Heart left ventricle (tissue), 16 donors: ENCODE measurements at regions not wholly inside any gene's neighbourhood (a gene's known extent, or its start where the extent isn't known, plus 50 kb on each side); places are given as distances from the start of the nearest gene placed in this dataset.

Source experiments
- ATAC-seq, 4 donors: fragments of 200-7000 bp; cut with Tn5 transposase; one replicate each; pipeline ENCODE4 v1.9.1; 2020 to 2022; ENCODE audit warnings: moderate library complexity in 4 of 4, mild to moderate bottlenecking in 3 of 4, moderate number of reproducible peaks in 1 of 4
- DNase-seq, 5 donors: peaks; one replicate each; pipeline ENCODE4 v3.0.0-alpha.2; 2020
- H3K27ac ChIP-seq, 12 donors: fragments of 200-600 bp; sonication (generic) in 4 of 12; one replicate each; pipeline versions ENCODE4 v1.5.0 to v1.8.0; 2016 to 2022; ENCODE audit warnings: mild to moderate bottlenecking in 2 of 12
- H3K27me3 ChIP-seq, 9 donors: fragments of 200-600 bp; sonication (generic) in 2 of 9; one replicate each; pipeline versions ENCODE4 v1.5.1 to v1.8.0; 2016 to 2022; ENCODE audit warnings: mild to moderate bottlenecking in 3 of 9
- H3K36me3 ChIP-seq, 9 donors: fragments of 200-600 bp; sonication (generic) in 2 of 9; one replicate each; pipeline versions ENCODE4 v1.5.0 to v1.8.0; 2018 to 2022; ENCODE audit warnings: mild to moderate bottlenecking in 2 of 9
- H3K4me1 ChIP-seq, 12 donors: fragments of 200-600 bp; sonication (generic) in 4 of 12; one replicate each; pipeline versions ENCODE4 v1.5.0 to v1.8.0; 2016 to 2022; ENCODE audit warnings: mild to moderate bottlenecking in 3 of 12
- H3K4me3 ChIP-seq, 12 donors: fragments of 200-600 bp; sonication (generic) in 4 of 12; one replicate each; pipeline versions ENCODE4 v1.5.0 to v1.8.0; 2017 to 2022; ENCODE audit warnings: mild to moderate bottlenecking in 9 of 12, moderate library complexity in 4 of 12
- H3K9me3 ChIP-seq, 12 donors: fragments of 200-600 bp; sonication (generic) in 4 of 12; one replicate each; pipeline versions ENCODE4 v1.5.0 to v1.8.0; 2016 to 2022; ENCODE audit warnings: mild to moderate bottlenecking in 1 of 12
- POLR2A ChIP-seq, 2 donors: fragments of 450-650 bp; IDR thresholded peaks; one replicate each; pipeline ENCODE4 v1.6.1; 2017; ENCODE audit warnings: antibody characterized with exemption in 2 of 2, mild to moderate bottlenecking in 2 of 2, moderate library complexity in 2 of 2
- WGBS, 4 donors: extraction: QIAGEN DNeasy Blood & Tissue Kit in 2 of 4; methylation state at CpG; one replicate each; pipeline versions ENCODE4 v1.1.5 to v1.1.7; 2013 to 2018; 5-methylcytosine and 5-hydroxymethylcytosine counted together
- intact Hi-C, 10 donors: fragments of 100-400 bp; cut with DNase I; formaldehyde crosslinking; loops; one replicate each; pipeline versions ENCODE4 v1.11.1 to v1.14.2; 2022
- TF ChIP-seq, protein P1 (sequence below), 12 donors: fragments of 200-600 bp; sonication (generic) in 4 of 12; IDR thresholded peaks; one replicate each; pipeline versions ENCODE4 v1.5.0 to v1.8.0; 2018 to 2022; ENCODE audit warnings: antibody characterized with exemption in 12 of 12, mild to moderate bottlenecking in 5 of 12
- donor health status: ischemic (EF 13 %, LVEDD 7.1; RV severe dilation, severe dysfunction).
- donor health status: healthy with polysubstance abuse.
- donor health status: DM: no; HTN: yes; CAD: no.
- donor health status: DM: no; HTN: no; CAD: no.
- donor health status: ischemic (EF 25% LVEDD 6.9; RV normal size, moderate dysfunction).
- donor health status: ischemic (EF 25% LVEDD 5.7; RV mildly dilated, moderate dysfunction).
- donor health status: healthy.
- donor health status: DM: yes; HTN: yes; CAD: no.
- donor health status: ischemic (EF 35%, LVEDD 5.7; RV mildly dilated, moderate dysfunction).
- donor health status: nonischemic (EF 11% LVEDD 7.7; RV severe dilation, severe dysfunction).
- donor health status: DM: yes; HTN: yes; CAD: no.
- donor health status: PGD.
- donor health status: ischemic (EF 29% LVEDD 5.4; RV normal size, mild dysfunction).
- donor health status: nonischemic (EF 23%, LVEDD 6.1; RV moderate dilation, normal function).

- no peak overlapping the region for H3K27ac ChIP-seq
- no peak overlapping the region for H3K4me3 ChIP-seq
- H3K4me1 ChIP-seq: no peaks in the 10 kb centered on the region
- no peaks in the 10 kb centered on the region for H3K36me3 ChIP-seq
- H3K27me3 ChIP-seq: no peaks in the 10 kb centered on the region
- no peak for TF ChIP-seq POLR2A (IDR thresholded peaks at IDR 0.05)
- TF ChIP-seq, protein P1, sequence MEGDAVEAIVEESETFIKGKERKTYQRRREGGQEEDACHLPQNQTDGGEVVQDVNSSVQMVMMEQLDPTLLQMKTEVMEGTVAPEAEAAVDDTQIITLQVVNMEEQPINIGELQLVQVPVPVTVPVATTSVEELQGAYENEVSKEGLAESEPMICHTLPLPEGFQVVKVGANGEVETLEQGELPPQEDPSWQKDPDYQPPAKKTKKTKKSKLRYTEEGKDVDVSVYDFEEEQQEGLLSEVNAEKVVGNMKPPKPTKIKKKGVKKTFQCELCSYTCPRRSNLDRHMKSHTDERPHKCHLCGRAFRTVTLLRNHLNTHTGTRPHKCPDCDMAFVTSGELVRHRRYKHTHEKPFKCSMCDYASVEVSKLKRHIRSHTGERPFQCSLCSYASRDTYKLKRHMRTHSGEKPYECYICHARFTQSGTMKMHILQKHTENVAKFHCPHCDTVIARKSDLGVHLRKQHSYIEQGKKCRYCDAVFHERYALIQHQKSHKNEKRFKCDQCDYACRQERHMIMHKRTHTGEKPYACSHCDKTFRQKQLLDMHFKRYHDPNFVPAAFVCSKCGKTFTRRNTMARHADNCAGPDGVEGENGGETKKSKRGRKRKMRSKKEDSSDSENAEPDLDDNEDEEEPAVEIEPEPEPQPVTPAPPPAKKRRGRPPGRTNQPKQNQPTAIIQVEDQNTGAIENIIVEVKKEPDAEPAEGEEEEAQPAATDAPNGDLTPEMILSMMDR (IDR thresholded peaks at IDR 0.05): no peak
- intact Hi-C loops: no loop called here
- 73 to 85% (median 76%) methylated on average over 5 of the region's 5 CpGs for WGBS, 4 donors
- no peak for ATAC-seq
- peaks cover 0 to 14% (median under 1%) of the 10 kb centered on the region in 12 donors for H3K9me3 ChIP-seq
- DNase-seq: no peak
Measured at GRCh38 chr1:109832945-109833344, 69.2 kb upstream of the EPS8L3 start.

DNA sequence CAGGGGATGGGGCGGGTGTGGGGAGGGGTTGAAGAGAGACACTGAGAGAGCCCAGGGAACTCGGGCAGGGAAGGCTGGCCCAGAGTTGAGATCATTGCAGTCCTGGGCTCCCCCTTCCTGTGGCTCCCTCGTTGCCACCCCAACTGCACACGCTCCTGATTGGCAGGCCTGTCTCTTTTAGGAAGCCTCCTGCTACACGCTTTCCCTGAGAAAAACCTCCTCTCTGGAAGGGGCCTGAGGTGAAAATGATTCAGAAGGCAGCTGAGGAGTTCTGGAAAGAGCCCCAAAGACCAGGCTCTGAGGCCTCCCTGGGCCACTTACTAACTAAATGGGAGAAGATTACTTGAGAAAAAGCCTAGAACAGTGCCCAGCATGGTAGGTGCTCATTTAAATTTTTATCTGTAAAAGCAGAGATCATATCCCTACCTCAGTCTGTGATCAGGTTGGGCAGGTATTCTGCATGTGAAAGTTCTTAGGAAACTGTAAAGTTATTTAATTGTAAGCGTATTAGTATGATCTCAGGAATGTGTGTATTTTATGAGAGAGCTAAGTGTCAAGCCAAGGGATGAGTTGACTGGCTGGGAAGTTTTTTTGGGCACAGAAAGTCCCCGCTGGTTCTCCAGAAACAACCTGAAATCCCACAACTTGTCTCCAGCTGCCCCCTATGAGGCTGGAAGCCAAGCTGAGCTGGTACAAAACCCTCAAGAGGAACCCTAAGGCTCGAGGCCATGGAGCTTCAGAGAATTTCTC is 65.2 kb upstream of the EPS8L3 start:
- TF ChIP-seq, protein P1 (IDR thresholded peaks at IDR 0.05): no peak
- TF ChIP-seq POLR2A (IDR thresholded peaks at IDR 0.05): no peak
- intact Hi-C loops: loop anchor here in 1 of 10 donors (5.0 kb wide), 1 partner anchor 43 kb away; no protein-coding TSS in a partner anchor
- peaks cover 0 to 38% (median 17%) of the 10 kb centered on the region in 12 donors for H3K4me1 ChIP-seq
- no peak for DNase-seq
- no peak overlapping the region for H3K27ac ChIP-seq
- peaks cover 0 to 5% (median 0%) of the 10 kb centered on the region in 12 donors for H3K9me3 ChIP-seq
- no peak overlapping the region for H3K4me3 ChIP-seq
- no peaks in the 10 kb centered on the region for H3K36me3 ChIP-seq
- WGBS, 4 donors: 90 to 97% (median 92%) methylated on average over 8 of the region's 8 CpGs
- no peaks in the 10 kb centered on the region for H3K27me3 ChIP-seq
- ATAC-seq: no peak

GRCh38 chr1:109827986-109828385 is 64.3 kb upstream of the EPS8L3 start:
- WGBS, 4 donors: 91 to 100% (median 96%) methylated on average over 4 to 7 of the region's 7 CpGs
- Histone ChIP-seq H3K9me3 (peaks cover 0 to 5% (median 0%) of the 10 kb centered on the region in 12 donors), H3K4me1 (peaks cover 0 to 48% (median 26%) of the 10 kb centered on the region in 12 donors), H3K27me3 (no peaks in the 10 kb centered on the region), H3K27ac (no peak overlapping the region), H3K36me3 (no peaks in the 10 kb centered on the region), H3K4me3 (no peak overlapping the region)
- DNase-seq (no peak), ATAC-seq (no peak)
- intact Hi-C loops: loop anchor here in 1 of 10 donors (5.0 kb wide), 1 partner anchor 44 kb away; no protein-coding TSS in a partner anchor
- TF ChIP-seq, protein P1 (IDR thresholded peaks at IDR 0.05): no peak
- no peak for TF ChIP-seq POLR2A (IDR thresholded peaks at IDR 0.05)

DNA sequence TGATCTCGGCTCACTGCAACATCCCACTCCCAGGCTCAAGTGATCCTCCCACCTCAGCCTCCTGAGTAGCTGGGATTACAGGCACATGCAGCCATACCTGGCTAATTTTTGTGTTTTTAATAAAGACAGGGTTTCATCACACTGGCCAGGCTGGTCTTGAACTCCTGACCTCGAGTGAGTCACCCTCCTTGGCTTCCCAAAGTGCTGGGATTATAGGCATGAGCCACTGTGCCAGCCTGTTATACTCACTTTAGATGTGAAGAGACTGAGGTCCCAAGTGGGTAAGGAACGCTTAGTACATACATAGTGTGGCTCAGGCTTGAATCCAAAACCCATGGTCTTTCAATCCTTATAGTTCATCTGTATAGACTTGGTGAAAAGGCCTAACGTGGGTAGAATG is 63.7 kb upstream of the EPS8L3 start:
- no peak overlapping the region for H3K4me3 ChIP-seq
- H3K36me3 ChIP-seq: no peaks in the 10 kb centered on the region
- no peaks in the 10 kb centered on the region for H3K27me3 ChIP-seq
- H3K27ac ChIP-seq: peak overlapping the region in 1 of 12 donors; percentile 61
- peaks cover 0 to 53% (median 29%) of the 10 kb centered on the region in 12 donors for H3K4me1 ChIP-seq
- intact Hi-C loops: loop anchor here in 1 of 10 donors (5.0 kb wide), 1 partner anchor 45 kb away; no protein-coding TSS in a partner anchor
- WGBS, 4 donors: 69 to 93% (median 89%) methylated on average over 4 of the region's 4 CpGs
- TF ChIP-seq POLR2A (IDR thresholded peaks at IDR 0.05): no peak
- TF ChIP-seq, protein P1 (IDR thresholded peaks at IDR 0.05): no peak
- ATAC-seq (no peak), DNase-seq (no peak)
- peaks cover 0 to 5% (median 0%) of the 10 kb centered on the region in 12 donors for H3K9me3 ChIP-seq
